Thoracic aorta (tissue), 2 donors: ENCODE measurements at regions not wholly inside any gene's neighbourhood (a gene's known extent, or its start where the extent isn't known, plus 50 kb on each side); places are given as distances from the start of the nearest gene placed in this dataset.

Experiments
- ATAC-seq: fragments of 150-250 bp; one replicate; pipeline ENCODE4 v1.8.0; 2017; ENCODE audit warnings: low read depth; ENCODE audit not compliant: insufficient number of reproducible peaks, low FRiP score
- DNase-seq: peaks from one replicate; pipeline ENCODE4 v3.0.0-alpha.2; 2020; ENCODE audit warnings: low spot score
- H3K27ac ChIP-seq, 2 donors: fragments of 200-600 bp; sonication (generic); 1 replicate in 1 of 2; 2 replicates in 1 of 2; pipeline ENCODE4 v1.5.1; 2016; ENCODE audit warnings: mild to moderate bottlenecking in 2 of 2, moderate library complexity in 2 of 2
- H3K27me3 ChIP-seq: fragments of 200-600 bp; sonication (generic); replicated peaks from 2 replicates; pipeline ENCODE4 v1.6.0; 2016; ENCODE audit warnings: mild to moderate bottlenecking; ENCODE audit not compliant: insufficient read depth
- H3K36me3 ChIP-seq: fragments of 200-600 bp; sonication (generic); one replicate; pipeline ENCODE4 v1.5.1; 2016
- H3K4me1 ChIP-seq, 2 donors: fragments of 200-600 bp; sonication (generic); 1 replicate in 1 of 2; 2 replicates in 1 of 2; pipeline versions ENCODE4 v1.5.1 to v1.6.0; 2016; ENCODE audit warnings: low read depth in 2 of 2, mild to moderate bottlenecking in 1 of 2; ENCODE audit not compliant: control insufficient read depth in 1 of 2
- H3K4me3 ChIP-seq: fragments of 200-600 bp; sonication (generic); 2 replicates; pipeline ENCODE4 v1.5.1; 2016; ENCODE audit warnings: mild to moderate bottlenecking
- H3K9me3 ChIP-seq: fragments of 200-600 bp; sonication (generic); 2 replicates; pipeline ENCODE4 v1.5.1; 2016
- CTCF ChIP-seq: fragments of 200-600 bp; sonication (generic); IDR thresholded peaks from one replicate; pipeline ENCODE4 v1.5.1; 2019; ENCODE audit warnings: antibody characterized with exemption

- ATAC-seq (no peak), DNase-seq (no peak)
- peaks cover 16 to 82% of the 10 kb centered on the region in 2 donors for H3K4me1 ChIP-seq
- TF ChIP-seq CTCF: no peak
- H3K36me3 ChIP-seq: no peaks in the 10 kb centered on the region
- H3K27ac ChIP-seq: no peak overlapping the region
- no peaks in the 10 kb centered on the region for H3K9me3 ChIP-seq
- no peaks in the 10 kb centered on the region for H3K27me3 ChIP-seq
- H3K4me3 ChIP-seq: no peak overlapping the region
Measured at GRCh38 chr3:159848348-159849118, 140.1 kb upstream of the IL12A start.

GRCh38 chr3:159850481-159850880 lies 138.2 kb upstream of the IL12A start:
- TF ChIP-seq CTCF: no peak
- H3K36me3 ChIP-seq: no peaks in the 10 kb centered on the region
- H3K27me3 ChIP-seq: no peaks in the 10 kb centered on the region
- no peak overlapping the region for H3K27ac ChIP-seq
- H3K4me1 ChIP-seq: peaks cover 29 to 83% of the 10 kb centered on the region in 2 donors
- H3K9me3 ChIP-seq: no peaks in the 10 kb centered on the region
- H3K4me3 ChIP-seq: no peak overlapping the region
- no peak for DNase-seq
- ATAC-seq: no peak

GRCh38 chr3:159852266-159852665 lies 136.4 kb upstream of the IL12A start:
- H3K36me3 ChIP-seq: no peaks in the 10 kb centered on the region
- ATAC-seq (no peak), DNase-seq (no peak)
- H3K27ac ChIP-seq: peak overlapping the region; percentile 87 to 90
- H3K4me1 ChIP-seq: peaks cover 37 to 84% of the 10 kb centered on the region in 2 donors
- no peaks in the 10 kb centered on the region for H3K27me3 ChIP-seq
- no peak for TF ChIP-seq CTCF
- no peaks in the 10 kb centered on the region for H3K9me3 ChIP-seq
- H3K4me3 ChIP-seq: peak overlapping the region; percentile 68

- H3K4me1 ChIP-seq: peaks cover 39 to 85% of the 10 kb centered on the region in 2 donors
- no peaks in the 10 kb centered on the region for H3K9me3 ChIP-seq
- peak overlapping the region; percentile 68 for H3K4me3 ChIP-seq
- ATAC-seq (peak; percentile 84), DNase-seq (no peak)
- H3K27ac ChIP-seq: peak overlapping the region; percentile 87 to 90
- no peaks in the 10 kb centered on the region for H3K27me3 ChIP-seq
- TF ChIP-seq CTCF: no peak
- H3K36me3 ChIP-seq: no peaks in the 10 kb centered on the region
Measured at GRCh38 chr3:159852821-159853505, 135.7 kb upstream of the IL12A start.

- H3K4me1 ChIP-seq: peaks cover 39 to 83% of the 10 kb centered on the region in 2 donors
- DNase-seq (no peak), ATAC-seq (no peak)
- H3K36me3 ChIP-seq: no peaks in the 10 kb centered on the region
- no peaks in the 10 kb centered on the region for H3K27me3 ChIP-seq
- H3K27ac ChIP-seq: peak overlapping the region; percentile 87 to 90
- TF ChIP-seq CTCF: no peak
- H3K9me3 ChIP-seq: no peaks in the 10 kb centered on the region
- peak overlapping the region; percentile 68 for H3K4me3 ChIP-seq
Measured at GRCh38 chr3:159853506-159853864, 135.2 kb upstream of the IL12A start.
